CD8-positive, alpha-beta memory T cell (primary cell): ENCODE measurements at regions not wholly inside any gene's neighbourhood (a gene's known extent, or its start where the extent isn't known, plus 50 kb on each side); places are given as distances from the start of the nearest gene placed in this dataset.

Experiments used
- CTCF ChIA-PET: fragments of 350-600 bp; sonication (Branson Sonifier 250); formaldehyde crosslinking; loops from one replicate; lab custom pipeline; 2021; ENCODE audit warnings: antibody characterized with exemption; lab: Charles Lee
- POLR2A ChIA-PET: fragments of 350-600 bp; sonication (Branson Sonifier 250); formaldehyde crosslinking; loops from one replicate; lab custom pipeline; 2021; ENCODE audit warnings: antibody characterized with exemption; lab: Charles Lee
- DNase-seq, 5 donors: peaks; one replicate each; pipeline versions ENCODE4 v3.0.0 to v3.0.0-alpha.2; 2020 to 2022; ENCODE audit warnings: mixed read lengths in 1 of 5
- H3K27ac ChIP-seq: one replicate; pipeline ENCODE4 v1.7.0; 2013; ENCODE audit warnings: low read depth, mild to moderate bottlenecking, low read length, moderate library complexity
- H3K27me3 ChIP-seq: 2 replicates; pipeline ENCODE4 v1.7.0; 2013; ENCODE audit warnings: low read length, mild to moderate bottlenecking; ENCODE audit not compliant: insufficient read depth, poor library complexity, severe bottlenecking
- H3K36me3 ChIP-seq: 2 replicates; pipeline ENCODE4 v1.7.0; 2013; ENCODE audit warnings: mild to moderate bottlenecking, low read length, moderate library complexity; ENCODE audit not compliant: insufficient read depth
- H3K4me1 ChIP-seq: 2 replicates; pipeline ENCODE4 v1.7.0; 2013; ENCODE audit warnings: mild to moderate bottlenecking, low read length, moderate library complexity; ENCODE audit not compliant: insufficient read depth
- H3K4me3 ChIP-seq: 2 replicates; pipeline ENCODE4 v1.7.0; 2013; ENCODE audit warnings: mild to moderate bottlenecking, low read length
- H3K9me3 ChIP-seq: 2 replicates; pipeline ENCODE4 v1.7.0; 2013; ENCODE audit warnings: mild to moderate bottlenecking, low read length
- H3K27ac Mint-ChIP-seq, 8 donors: one replicate each; pipeline ENCODE4 v1.8.0; 2020 to 2021; ENCODE audit warnings: mixed read lengths in 8 of 8, mild to moderate bottlenecking in 6 of 8, inconsistent platforms in 3 of 8, moderate library complexity in 3 of 8
- H3K27me3 Mint-ChIP-seq, 2 donors: one replicate each; pipeline ENCODE4 v1.8.0; 2020 to 2021; ENCODE audit warnings: mixed read lengths in 2 of 2, mild to moderate bottlenecking in 1 of 2, moderate library complexity in 1 of 2
- H3K36me3 Mint-ChIP-seq, 3 donors: one replicate each; pipeline ENCODE4 v1.8.0; 2020 to 2021; ENCODE audit warnings: mixed read lengths in 3 of 3, inconsistent platforms in 1 of 3, mild to moderate bottlenecking in 1 of 3
- H3K4me1 Mint-ChIP-seq, 3 donors: one replicate each; pipeline ENCODE4 v1.8.0; 2020 to 2021; ENCODE audit warnings: mixed read lengths in 3 of 3, inconsistent platforms in 1 of 3, mild to moderate bottlenecking in 1 of 3
- H3K4me3 Mint-ChIP-seq, 7 donors: one replicate each; pipeline ENCODE4 v1.8.0; 2020 to 2021; ENCODE audit warnings: mixed read lengths in 7 of 7, mild to moderate bottlenecking in 6 of 7, moderate library complexity in 4 of 7, inconsistent platforms in 2 of 7
- H3K9me3 Mint-ChIP-seq, 5 donors: one replicate each; pipeline ENCODE4 v1.8.0; 2020 to 2022; ENCODE audit warnings: mixed read lengths in 5 of 5, mild to moderate bottlenecking in 3 of 5, moderate library complexity in 2 of 5, inconsistent platforms in 1 of 5

DNA sequence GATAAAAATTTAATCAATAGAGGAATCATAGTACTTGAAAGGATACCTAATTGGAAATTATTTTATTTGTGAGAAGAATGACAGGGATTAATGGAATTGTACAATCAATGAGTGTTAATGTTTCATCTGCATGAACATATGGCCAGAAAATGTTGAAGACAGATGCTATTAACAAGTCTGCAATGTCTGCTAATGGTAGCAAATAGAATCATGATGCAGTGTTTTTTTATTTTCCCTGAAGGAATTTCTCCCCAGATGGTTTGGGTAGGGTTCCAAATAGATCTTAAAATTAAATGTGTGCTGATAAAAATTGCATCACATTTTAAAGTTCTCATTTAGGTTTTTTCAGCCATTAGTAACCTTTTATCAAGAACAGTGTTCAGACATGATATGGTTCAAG is 291.3 kb upstream of the TRAM1L1 start:
- Histone ChIP-seq H3K9me3 (no peaks in the 10 kb centered on the region), H3K36me3 (no peaks in the 10 kb centered on the region), H3K27ac (no peak overlapping the region), H3K4me3 (no peak overlapping the region), H3K4me1 (no peaks in the 10 kb centered on the region), H3K27me3 (no peaks in the 10 kb centered on the region)
- H3K36me3 Mint-ChIP-seq: peaks cover 0 to 2% (median 0%) of the 10 kb centered on the region in 3 donors
- H3K27ac Mint-ChIP-seq: no peak overlapping the region
- peaks cover 0 to 11% (median 0%) of the 10 kb centered on the region in 5 donors for H3K9me3 Mint-ChIP-seq
- no peaks in the 10 kb centered on the region for H3K4me1 Mint-ChIP-seq
- ChIA-PET CTCF (no interaction called here), POLR2A (no interaction called here)
- no peak overlapping the region for H3K4me3 Mint-ChIP-seq
- no peak for DNase-seq
- H3K27me3 Mint-ChIP-seq: no peaks in the 10 kb centered on the region

DNA sequence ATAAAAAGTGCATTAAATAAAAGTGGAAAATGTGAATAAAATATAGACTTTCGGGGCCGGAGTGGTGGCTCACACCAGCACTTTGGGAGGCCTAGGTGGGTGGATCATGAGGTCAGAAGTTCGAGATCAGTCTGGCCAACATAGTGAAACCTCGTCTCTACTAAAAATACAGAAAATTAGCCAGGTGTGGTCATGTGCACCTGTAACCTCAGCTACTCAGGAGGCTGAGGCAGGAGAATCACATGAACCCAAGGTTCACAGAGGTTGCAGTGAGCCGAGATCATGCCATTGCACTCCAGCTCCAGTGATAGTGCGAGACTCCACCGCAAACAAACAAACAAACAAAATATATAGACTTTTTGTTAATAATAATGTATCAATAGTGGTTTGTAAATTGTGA is 293.6 kb upstream of the TRAM1L1 start:
- peaks cover 0 to 11% (median 0%) of the 10 kb centered on the region in 5 donors for H3K9me3 Mint-ChIP-seq
- no peaks in the 10 kb centered on the region for H3K4me1 ChIP-seq
- ChIA-PET POLR2A (no interaction called here), CTCF (no interaction called here)
- H3K27me3 Mint-ChIP-seq: peaks cover 0 to 2% of the 10 kb centered on the region in 2 donors
- H3K27ac Mint-ChIP-seq: no peak overlapping the region
- H3K27me3 ChIP-seq: no peaks in the 10 kb centered on the region
- no peaks in the 10 kb centered on the region for H3K9me3 ChIP-seq
- no peaks in the 10 kb centered on the region for H3K36me3 ChIP-seq
- DNase-seq: no peak
- peaks cover 0 to 2% (median 0%) of the 10 kb centered on the region in 3 donors for H3K36me3 Mint-ChIP-seq
- no peak overlapping the region for H3K4me3 Mint-ChIP-seq
- H3K4me3 ChIP-seq: no peak overlapping the region
- H3K27ac ChIP-seq: no peak overlapping the region
- H3K4me1 Mint-ChIP-seq: no peaks in the 10 kb centered on the region

DNA sequence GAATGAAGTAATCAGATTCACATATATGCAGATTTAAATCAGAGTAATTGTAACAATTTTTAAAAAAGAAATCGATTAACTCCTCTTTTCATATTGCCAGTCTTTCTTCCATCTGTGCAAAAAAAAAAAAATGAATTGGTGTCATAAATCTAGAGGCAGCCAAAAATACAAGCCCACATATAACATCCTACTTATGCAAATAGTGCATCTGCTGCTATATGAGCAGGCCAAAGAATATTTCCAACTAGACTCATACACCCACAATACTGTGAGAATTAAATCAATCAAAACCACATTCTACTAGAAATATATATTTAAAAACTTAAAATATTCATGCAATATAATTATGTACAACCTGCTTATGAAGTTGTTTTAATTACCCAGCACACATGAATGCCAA is 298.1 kb upstream of the TRAM1L1 start:
- H3K27ac Mint-ChIP-seq: no peak overlapping the region
- ChIA-PET CTCF (no interaction called here), POLR2A (no interaction called here)
- no peak overlapping the region for H3K4me3 ChIP-seq
- no peaks in the 10 kb centered on the region for H3K4me1 ChIP-seq
- H3K9me3 Mint-ChIP-seq: peaks cover 0 to 7% (median 5%) of the 10 kb centered on the region in 5 donors
- H3K4me1 Mint-ChIP-seq: no peaks in the 10 kb centered on the region
- DNase-seq: no peak
- H3K36me3 ChIP-seq: no peaks in the 10 kb centered on the region
- no peaks in the 10 kb centered on the region for H3K9me3 ChIP-seq
- peaks cover 0 to 2% of the 10 kb centered on the region in 2 donors for H3K27me3 Mint-ChIP-seq
- H3K36me3 Mint-ChIP-seq: no peaks in the 10 kb centered on the region
- no peak overlapping the region for H3K4me3 Mint-ChIP-seq
- no peaks in the 10 kb centered on the region for H3K27me3 ChIP-seq
- no peak overlapping the region for H3K27ac ChIP-seq

DNA sequence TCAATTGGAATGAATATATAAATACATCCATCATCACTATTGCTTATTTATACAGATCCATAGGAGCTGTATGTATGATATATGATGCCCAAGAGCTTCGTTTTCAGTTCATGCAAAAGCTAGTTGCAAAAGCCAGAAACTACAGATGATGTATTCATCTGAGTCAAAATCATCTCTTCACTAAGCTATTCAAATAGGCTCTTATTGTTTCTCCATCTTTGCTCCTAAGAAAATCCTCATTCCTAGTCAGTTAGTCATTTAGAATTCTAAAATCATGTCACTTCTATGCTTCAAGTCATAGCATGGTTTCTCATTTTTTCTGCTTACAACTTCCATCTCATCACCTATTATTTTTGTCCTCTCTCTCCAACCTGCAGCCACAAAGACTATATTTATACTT is 300.1 kb upstream of the TRAM1L1 start:
- Mint-ChIP-seq H3K4me3 (no peak overlapping the region), H3K9me3 (peaks cover 0 to 7% (median 5%) of the 10 kb centered on the region in 5 donors), H3K27me3 (peaks cover 0 to 2% of the 10 kb centered on the region in 2 donors), H3K27ac (no peak overlapping the region), H3K4me1 (no peaks in the 10 kb centered on the region), H3K36me3 (no peaks in the 10 kb centered on the region)
- H3K9me3 ChIP-seq: no peaks in the 10 kb centered on the region
- CTCF ChIA-PET: no interaction called here
- H3K27me3 ChIP-seq: no peaks in the 10 kb centered on the region
- H3K4me3 ChIP-seq: no peak overlapping the region
- POLR2A ChIA-PET: no interaction called here
- no peak for DNase-seq
- H3K4me1 ChIP-seq: no peaks in the 10 kb centered on the region
- no peak overlapping the region for H3K27ac ChIP-seq
- no peaks in the 10 kb centered on the region for H3K36me3 ChIP-seq

DNA sequence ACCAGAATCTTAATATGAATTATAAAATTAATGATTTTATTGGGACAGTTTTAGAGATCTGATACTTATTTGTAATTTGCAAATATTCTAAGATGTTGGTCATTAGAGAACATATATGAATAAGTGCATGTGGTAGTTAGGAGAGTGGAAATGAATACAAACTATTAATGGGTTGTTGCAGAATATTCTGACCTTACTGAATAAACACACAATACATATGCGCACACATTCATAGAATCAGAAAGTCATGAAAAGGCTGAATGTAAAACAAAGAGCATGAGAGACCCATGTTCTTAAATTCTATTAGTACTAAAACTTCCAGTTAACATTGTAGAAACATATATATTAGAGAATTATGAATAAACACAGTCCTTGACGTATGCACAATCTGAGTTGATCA is 301.7 kb upstream of the TRAM1L1 start:
- Histone ChIP-seq H3K9me3 (no peaks in the 10 kb centered on the region), H3K27me3 (no peaks in the 10 kb centered on the region), H3K4me1 (no peaks in the 10 kb centered on the region), H3K36me3 (no peaks in the 10 kb centered on the region), H3K4me3 (no peak overlapping the region), H3K27ac (no peak overlapping the region)
- Mint-ChIP-seq H3K27me3 (peaks cover 0 to 2% of the 10 kb centered on the region in 2 donors), H3K4me1 (no peaks in the 10 kb centered on the region), H3K36me3 (no peaks in the 10 kb centered on the region), H3K9me3 (peaks cover 0 to 10% (median 6%) of the 10 kb centered on the region in 5 donors), H3K27ac (no peak overlapping the region), H3K4me3 (no peak overlapping the region)
- POLR2A ChIA-PET: no interaction called here
- DNase-seq: no peak
- CTCF ChIA-PET: no interaction called here

DNA sequence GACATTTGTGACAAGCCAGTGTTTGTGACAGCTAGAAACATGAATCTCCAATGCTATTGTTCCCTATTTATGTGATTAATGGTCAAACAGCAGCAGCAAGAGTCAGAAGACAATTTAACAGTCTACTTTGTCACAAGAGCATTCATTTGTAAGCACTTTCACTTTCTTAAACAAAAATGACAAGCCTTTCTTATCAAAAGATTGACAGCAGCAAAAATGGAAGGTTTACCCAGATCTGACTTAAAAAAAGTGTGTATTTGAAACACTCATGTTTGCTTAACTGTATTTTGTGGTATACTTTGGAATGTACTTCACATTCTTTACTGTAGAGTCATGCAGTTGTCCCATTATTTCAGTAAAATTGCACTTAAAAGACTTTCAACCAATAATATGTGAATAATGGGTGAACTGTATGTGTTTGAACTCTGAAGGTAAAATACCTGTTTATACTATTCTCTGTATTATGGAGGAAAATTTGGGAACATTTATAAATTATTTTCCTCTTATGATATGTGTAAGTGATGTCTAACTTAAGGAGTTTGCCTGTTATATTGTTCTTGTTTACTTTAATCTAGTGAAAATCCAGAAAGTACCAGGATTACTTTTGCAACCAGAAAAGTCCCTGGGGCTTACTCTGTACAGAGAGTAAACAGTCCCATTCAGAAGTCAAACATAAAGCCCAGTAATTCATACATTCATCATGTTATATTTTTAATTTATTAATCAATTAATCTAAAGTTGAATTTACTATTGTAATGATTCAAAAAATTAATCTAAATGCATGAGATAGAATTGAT is 314.9 kb upstream of the TRAM1L1 start:
- H3K27ac ChIP-seq: no peak overlapping the region
- ChIA-PET POLR2A (no interaction called here), CTCF (no interaction called here)
- Mint-ChIP-seq H3K36me3 (no peaks in the 10 kb centered on the region), H3K27ac (no peak overlapping the region), H3K27me3 (no peaks in the 10 kb centered on the region), H3K9me3 (peaks cover 2 to 17% (median 6%) of the 10 kb centered on the region in 5 donors), H3K4me1 (no peaks in the 10 kb centered on the region), H3K4me3 (no peak overlapping the region)
- H3K9me3 ChIP-seq: no peaks in the 10 kb centered on the region
- no peaks in the 10 kb centered on the region for H3K4me1 ChIP-seq
- H3K36me3 ChIP-seq: no peaks in the 10 kb centered on the region
- no peaks in the 10 kb centered on the region for H3K27me3 ChIP-seq
- no peak overlapping the region for H3K4me3 ChIP-seq
- DNase-seq: no peak

DNA sequence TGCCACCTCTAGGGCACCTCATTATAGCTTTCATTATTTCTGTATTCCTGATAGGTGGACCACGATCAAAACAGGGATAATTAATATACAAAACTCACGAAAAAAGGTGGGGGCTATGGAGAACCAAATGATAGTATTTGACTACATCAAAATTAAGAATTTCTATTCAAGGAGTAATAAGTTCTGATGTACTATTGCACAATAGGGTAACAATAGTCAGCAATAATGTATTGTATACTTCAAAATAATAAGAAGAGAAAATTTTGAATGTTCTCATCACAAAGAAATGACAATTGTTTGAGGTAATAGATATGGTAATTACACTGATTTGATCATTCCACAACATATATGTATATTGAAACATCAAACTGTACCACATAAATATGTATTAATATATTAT is 327.3 kb upstream of the TRAM1L1 start:
- Histone ChIP-seq H3K4me3 (no peak overlapping the region), H3K36me3 (no peaks in the 10 kb centered on the region), H3K9me3 (no peaks in the 10 kb centered on the region), H3K27me3 (no peaks in the 10 kb centered on the region), H3K27ac (no peak overlapping the region), H3K4me1 (no peaks in the 10 kb centered on the region)
- H3K27ac Mint-ChIP-seq: no peak overlapping the region
- DNase-seq: no peak
- no peaks in the 10 kb centered on the region for H3K27me3 Mint-ChIP-seq
- peaks cover 0 to 6% (median 1%) of the 10 kb centered on the region in 5 donors for H3K9me3 Mint-ChIP-seq
- ChIA-PET CTCF (no interaction called here), POLR2A (no interaction called here)
- H3K4me3 Mint-ChIP-seq: no peak overlapping the region
- no peaks in the 10 kb centered on the region for H3K4me1 Mint-ChIP-seq
- no peaks in the 10 kb centered on the region for H3K36me3 Mint-ChIP-seq

DNA sequence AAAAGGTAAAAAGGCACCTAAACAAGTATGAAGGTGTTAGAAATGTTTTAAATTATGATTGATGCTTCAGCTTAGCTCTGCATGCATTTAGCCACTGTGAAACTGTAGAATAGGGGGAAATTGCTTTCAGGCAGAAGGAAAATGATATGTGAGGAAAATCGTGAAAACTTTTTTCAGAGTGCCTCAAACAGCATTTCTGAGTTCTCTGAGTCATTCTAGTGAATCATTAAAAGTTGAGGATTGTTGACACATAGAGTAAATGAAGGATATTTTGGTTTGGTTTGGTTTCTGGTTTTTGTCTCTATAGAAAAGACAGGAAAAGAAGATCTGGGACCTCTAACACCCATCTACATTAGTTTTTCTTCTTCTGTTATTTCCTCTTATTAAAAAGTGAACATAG is 332.5 kb upstream of the TRAM1L1 start:
- no peaks in the 10 kb centered on the region for H3K4me1 Mint-ChIP-seq

More for the DNA sequence above, 332.5 kb upstream of the TRAM1L1 start:
- Histone ChIP-seq H3K4me1 (no peaks in the 10 kb centered on the region), H3K4me3 (no peak overlapping the region), H3K9me3 (no peaks in the 10 kb centered on the region), H3K27ac (no peak overlapping the region), H3K36me3 (no peaks in the 10 kb centered on the region), H3K27me3 (no peaks in the 10 kb centered on the region)
- POLR2A ChIA-PET: no interaction called here
- CTCF ChIA-PET: no interaction called here
- Mint-ChIP-seq H3K9me3 (peaks cover 0 to 7% (median 1%) of the 10 kb centered on the region in 5 donors), H3K27ac (no peak overlapping the region), H3K27me3 (no peaks in the 10 kb centered on the region), H3K4me3 (no peak overlapping the region), H3K36me3 (no peaks in the 10 kb centered on the region)
- DNase-seq: no peak
